ENCODE measurements at regions not wholly inside any gene's neighbourhood (a gene's known extent, or its start where the extent isn't known, plus 50 kb on each side); places are given as distances from the start of the nearest gene placed in this dataset.

- WGBS, 2 experiments (ENCODE audit: insufficient coverage in 2 of 2), result 100% methylated on average over 1 of the region's 2 CpGs; no CpG with 5 or more reads in 1 of the 2 experiments
- no peak overlapping the region for H3K4me3 ChIP-seq (ENCODE audit: extremely low read depth, insufficient read depth, low read length, poor library complexity, severe bottlenecking)
- no peaks in the 10 kb centered on the region for H3K36me3 ChIP-seq (ENCODE audit: control insufficient read depth, insufficient read depth, low read length)
- no peak overlapping the region for H3K27ac ChIP-seq (ENCODE audit: low read depth, low read length, severe bottlenecking)
- no peaks in the 10 kb centered on the region for H3K4me1 ChIP-seq (ENCODE audit: control insufficient read depth, insufficient read depth, low read length, poor library complexity, severe bottlenecking)
- no peaks in the 10 kb centered on the region for H3K9me3 ChIP-seq (ENCODE audit: control insufficient read depth, low read length)
Measured at GRCh38 chr13:56907766-56908165, 233.0 kb upstream of the PRR20A start.

GRCh38 chr13:56909896-56910600 is 230.7 kb upstream of the PRR20A start:
- Histone ChIP-seq H3K9me3 (ENCODE audit: control insufficient read depth, low read length) (no peaks in the 10 kb centered on the region), H3K36me3 (ENCODE audit: control insufficient read depth, insufficient read depth, low read length) (no peaks in the 10 kb centered on the region), H3K27ac (ENCODE audit: low read depth, low read length, severe bottlenecking) (no peak overlapping the region), H3K4me3 (ENCODE audit: extremely low read depth, insufficient read depth, low read length, poor library complexity, severe bottlenecking) (no peak overlapping the region), H3K4me1 (ENCODE audit: control insufficient read depth, insufficient read depth, low read length, poor library complexity, severe bottlenecking) (no peaks in the 10 kb centered on the region)
- 94 to 96% methylated on average over 19 to 21 of the region's 30 CpGs for WGBS, 2 experiments (ENCODE audit: insufficient coverage in 2 of 2)

- no peak overlapping the region for H3K27ac ChIP-seq (ENCODE audit: low read depth, low read length, severe bottlenecking)
- no peaks in the 10 kb centered on the region for H3K4me1 ChIP-seq (ENCODE audit: control insufficient read depth, insufficient read depth, low read length, poor library complexity, severe bottlenecking)
- no CpG with 5 or more reads among the region's 3 CpGs for WGBS, 2 experiments (ENCODE audit: insufficient coverage in 2 of 2)
- H3K9me3 ChIP-seq (ENCODE audit: control insufficient read depth, low read length), result no peaks in the 10 kb centered on the region
- no peak overlapping the region for H3K4me3 ChIP-seq (ENCODE audit: extremely low read depth, insufficient read depth, low read length, poor library complexity, severe bottlenecking)
- H3K36me3 ChIP-seq (ENCODE audit: control insufficient read depth, insufficient read depth, low read length), result no peaks in the 10 kb centered on the region
Measured at GRCh38 chr13:56917966-56918365, 222.8 kb upstream of the PRR20A start.

DNA sequence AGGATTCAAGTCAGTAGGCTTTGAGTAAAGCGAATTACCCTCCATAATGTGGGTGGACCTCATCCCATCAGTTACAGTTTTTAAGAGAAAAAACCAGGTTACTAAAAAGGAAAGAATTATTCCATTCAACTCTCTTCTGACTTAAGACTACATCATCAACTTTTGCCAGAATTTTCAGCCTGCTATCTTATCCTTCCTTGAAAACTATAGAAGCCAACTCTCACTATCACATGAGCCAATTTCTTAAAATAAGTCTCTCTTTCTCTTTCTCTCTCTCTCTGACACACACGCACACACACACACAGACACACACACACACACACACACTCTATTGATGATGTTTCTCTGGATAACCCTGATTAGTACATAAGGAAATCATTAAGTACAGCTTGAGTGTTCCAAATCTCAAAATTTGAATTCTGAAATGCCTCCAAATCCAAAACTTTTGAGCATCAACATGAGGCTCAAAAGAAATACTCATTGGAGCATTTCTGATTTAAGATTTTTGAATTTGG is 217.0 kb upstream of the PRR20A start:
- no peaks in the 10 kb centered on the region for H3K36me3 ChIP-seq (ENCODE audit: control insufficient read depth, insufficient read depth, low read length)
- no CpG with 5 or more reads among the region's 2 CpGs for WGBS, 2 experiments (ENCODE audit: insufficient coverage in 2 of 2)
- H3K9me3 ChIP-seq (ENCODE audit: control insufficient read depth, low read length), result no peaks in the 10 kb centered on the region

DNA sequence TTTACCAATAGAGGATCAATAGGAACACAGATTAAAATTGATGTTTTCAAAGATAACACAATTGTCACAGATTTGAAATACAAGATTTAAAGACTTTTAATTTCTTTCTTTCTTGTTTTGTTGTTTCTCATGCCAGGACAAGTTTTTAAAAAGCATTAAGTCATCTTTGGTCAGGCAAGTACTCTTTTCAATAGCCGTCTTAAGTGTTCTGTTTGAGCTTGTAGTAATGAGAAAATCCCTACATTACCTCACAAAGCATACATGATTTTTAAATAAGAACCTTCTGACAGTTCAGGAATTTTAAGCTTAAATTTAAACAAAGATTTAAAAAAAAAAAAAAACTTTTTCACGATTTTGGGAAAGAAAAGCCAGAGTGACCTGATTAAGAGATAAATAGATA is 216.3 kb upstream of the PRR20A start:
- Histone ChIP-seq H3K9me3 (ENCODE audit: control insufficient read depth, low read length) (no peaks in the 10 kb centered on the region), H3K36me3 (ENCODE audit: control insufficient read depth, insufficient read depth, low read length) (no peaks in the 10 kb centered on the region), H3K27ac (ENCODE audit: low read depth, low read length, severe bottlenecking) (no peak overlapping the region), H3K4me3 (ENCODE audit: extremely low read depth, insufficient read depth, low read length, poor library complexity, severe bottlenecking) (no peak overlapping the region), H3K4me1 (ENCODE audit: control insufficient read depth, insufficient read depth, low read length, poor library complexity, severe bottlenecking) (no peaks in the 10 kb centered on the region)
- WGBS, 2 experiments (ENCODE audit: insufficient coverage in 2 of 2), result 100% methylated on average over 1 of the region's 2 CpGs; no CpG with 5 or more reads in 1 of the 2 experiments

More for the DNA sequence above, 217.0 kb upstream of the PRR20A start:
- Histone ChIP-seq H3K4me3 (ENCODE audit: extremely low read depth, insufficient read depth, low read length, poor library complexity, severe bottlenecking) (no peak overlapping the region), H3K4me1 (ENCODE audit: control insufficient read depth, insufficient read depth, low read length, poor library complexity, severe bottlenecking) (no peaks in the 10 kb centered on the region), H3K27ac (ENCODE audit: low read depth, low read length, severe bottlenecking) (no peak overlapping the region)

- Histone ChIP-seq H3K9me3 (ENCODE audit: control insufficient read depth, low read length) (no peaks in the 10 kb centered on the region), H3K4me3 (ENCODE audit: extremely low read depth, insufficient read depth, low read length, poor library complexity, severe bottlenecking) (no peak overlapping the region), H3K27ac (ENCODE audit: low read depth, low read length, severe bottlenecking) (no peak overlapping the region), H3K36me3 (ENCODE audit: control insufficient read depth, insufficient read depth, low read length) (no peaks in the 10 kb centered on the region), H3K4me1 (ENCODE audit: control insufficient read depth, insufficient read depth, low read length, poor library complexity, severe bottlenecking) (no peaks in the 10 kb centered on the region)
- WGBS, 2 experiments (ENCODE audit: insufficient coverage in 2 of 2), result no CpG with 5 or more reads among the region's 1 CpG
Measured at GRCh38 chr13:56932104-56932503, 208.6 kb upstream of the PRR20A start.

DNA sequence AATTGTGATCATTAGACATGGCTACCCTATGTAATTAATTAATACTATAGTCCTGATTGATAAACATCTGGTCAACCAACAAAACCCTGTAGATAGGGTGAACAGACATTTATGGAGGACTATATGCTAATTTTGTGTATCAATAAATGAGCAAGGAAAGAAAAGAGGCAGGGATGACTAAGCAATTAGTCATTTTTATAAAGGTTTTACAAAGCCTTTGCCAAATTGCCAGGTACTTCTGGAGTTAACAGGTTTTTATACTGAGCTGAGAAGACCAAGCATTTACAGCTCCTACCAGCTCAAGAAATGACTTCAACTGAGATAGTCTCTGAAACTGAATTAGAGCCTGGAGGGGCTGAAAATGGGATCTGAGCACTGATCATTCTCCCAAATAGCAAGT is 186.8 kb upstream of the PRR20A start:
- Histone ChIP-seq H3K36me3 (ENCODE audit: control insufficient read depth, insufficient read depth, low read length) (no peaks in the 10 kb centered on the region), H3K4me1 (ENCODE audit: control insufficient read depth, insufficient read depth, low read length, poor library complexity, severe bottlenecking) (no peaks in the 10 kb centered on the region), H3K9me3 (ENCODE audit: control insufficient read depth, low read length) (no peaks in the 10 kb centered on the region), H3K27ac (ENCODE audit: low read depth, low read length, severe bottlenecking) (no peak overlapping the region), H3K4me3 (ENCODE audit: extremely low read depth, insufficient read depth, low read length, poor library complexity, severe bottlenecking) (no peak overlapping the region)

DNA sequence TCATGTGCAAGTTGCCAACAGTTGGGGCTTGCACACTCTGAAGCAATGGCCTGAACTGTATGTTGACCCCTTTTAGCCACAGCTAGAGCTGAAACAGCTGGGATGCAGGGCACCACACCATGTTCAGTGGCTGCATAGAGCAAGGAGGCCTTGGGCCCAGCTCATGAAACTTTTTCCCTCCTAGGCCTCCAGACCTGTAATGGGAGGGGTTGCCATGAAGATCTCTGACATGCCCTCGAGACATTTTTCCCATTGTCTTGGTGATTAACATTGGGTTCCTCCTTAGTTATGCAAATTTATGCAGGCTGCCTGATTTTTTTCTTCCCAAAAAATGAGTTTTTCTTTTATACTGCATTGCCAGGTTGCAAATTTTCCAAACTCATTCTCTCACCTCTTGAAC is 165.1 kb upstream of the PRR20A start:
- H3K27ac ChIP-seq (ENCODE audit: low read depth, low read length, severe bottlenecking), result no peak overlapping the region
- 75% methylated on average over 1 of the region's 1 CpG; no CpG with 5 or more reads in 1 of the 2 experiments for WGBS, 2 experiments (ENCODE audit: insufficient coverage in 2 of 2)
- H3K4me3 ChIP-seq (ENCODE audit: extremely low read depth, insufficient read depth, low read length, poor library complexity, severe bottlenecking), result no peak overlapping the region
- H3K9me3 ChIP-seq (ENCODE audit: control insufficient read depth, low read length), result no peaks in the 10 kb centered on the region
- H3K36me3 ChIP-seq (ENCODE audit: control insufficient read depth, insufficient read depth, low read length), result no peaks in the 10 kb centered on the region
- H3K4me1 ChIP-seq (ENCODE audit: control insufficient read depth, insufficient read depth, low read length, poor library complexity, severe bottlenecking), result no peaks in the 10 kb centered on the region

- H3K9me3 ChIP-seq (ENCODE audit: control insufficient read depth, low read length), result no peaks in the 10 kb centered on the region
- H3K27ac ChIP-seq (ENCODE audit: low read depth, low read length, severe bottlenecking), result no peak overlapping the region
- H3K36me3 ChIP-seq (ENCODE audit: control insufficient read depth, insufficient read depth, low read length), result no peaks in the 10 kb centered on the region
- H3K4me3 ChIP-seq (ENCODE audit: extremely low read depth, insufficient read depth, low read length, poor library complexity, severe bottlenecking), result no peak overlapping the region
- no CpG with 5 or more reads among the region's 1 CpG for WGBS, 2 experiments (ENCODE audit: insufficient coverage in 2 of 2)
- H3K4me1 ChIP-seq (ENCODE audit: control insufficient read depth, insufficient read depth, low read length, poor library complexity, severe bottlenecking), result no peaks in the 10 kb centered on the region
Measured at GRCh38 chr13:56980856-56981255, 159.9 kb upstream of the PRR20A start.

DNA sequence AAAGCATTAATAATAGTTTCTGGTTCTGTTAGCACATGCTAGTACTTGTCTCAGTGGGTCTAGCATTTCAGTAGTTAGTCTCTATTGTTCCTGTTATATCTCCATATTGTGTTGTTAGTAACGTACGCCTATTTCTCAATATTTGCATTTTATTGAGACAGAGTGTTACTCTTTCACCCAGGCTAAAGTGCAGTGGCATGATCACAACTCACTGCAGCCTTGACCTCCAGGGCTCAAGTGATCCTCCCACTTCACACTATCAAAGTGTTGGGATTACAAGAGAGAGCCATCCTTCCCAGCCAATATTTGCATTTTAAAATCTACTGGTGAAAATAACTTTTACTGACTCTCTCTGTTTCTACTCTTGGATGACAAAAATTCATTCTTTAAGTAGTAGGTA is 154.6 kb upstream of the PRR20A start:
- no peak overlapping the region for H3K4me3 ChIP-seq (ENCODE audit: extremely low read depth, insufficient read depth, low read length, poor library complexity, severe bottlenecking)
- H3K27ac ChIP-seq (ENCODE audit: low read depth, low read length, severe bottlenecking), result no peak overlapping the region
- H3K9me3 ChIP-seq (ENCODE audit: control insufficient read depth, low read length), result no peaks in the 10 kb centered on the region
- no peaks in the 10 kb centered on the region for H3K36me3 ChIP-seq (ENCODE audit: control insufficient read depth, insufficient read depth, low read length)
- no peaks in the 10 kb centered on the region for H3K4me1 ChIP-seq (ENCODE audit: control insufficient read depth, insufficient read depth, low read length, poor library complexity, severe bottlenecking)
- WGBS, 2 experiments (ENCODE audit: insufficient coverage in 2 of 2), result no CpG with 5 or more reads among the region's 2 CpGs

- Histone ChIP-seq H3K4me1 (ENCODE audit: control insufficient read depth, insufficient read depth, low read length, poor library complexity, severe bottlenecking) (no peaks in the 10 kb centered on the region), H3K27ac (ENCODE audit: low read depth, low read length, severe bottlenecking) (no peak overlapping the region), H3K9me3 (ENCODE audit: control insufficient read depth, low read length) (no peaks in the 10 kb centered on the region), H3K4me3 (ENCODE audit: extremely low read depth, insufficient read depth, low read length, poor library complexity, severe bottlenecking) (no peak overlapping the region), H3K36me3 (ENCODE audit: control insufficient read depth, insufficient read depth, low read length) (no peaks in the 10 kb centered on the region)
Measured at GRCh38 chr13:56988543-56988942, 152.2 kb upstream of the PRR20A start.

Data from mesodermal cell (in vitro differentiated cells).